ENCODE measurements at regions not wholly inside any gene's neighbourhood (a gene's known extent, or its start where the extent isn't known, plus 50 kb on each side); places are given as distances from the start of the nearest gene placed in this dataset.
"Not testable (repeated sequence)": the region's sequence is repeated elsewhere in the genome, so short reads cannot be mapped to it uniquely, and the experiment has no call there.

- Histone ChIP-seq H3K27me3 (ENCODE audit: insufficient read depth in 3 of 3, low read length in 2 of 3) (no peaks in the 10 kb centered on the region), H3K4me1 (no peaks in the 10 kb centered on the region), H3K4me3 (no peak overlapping the region), H3K9me3 (no peaks in the 10 kb centered on the region), H3K27ac (no peak overlapping the region), H3K36me3 (ENCODE audit: insufficient read depth in 1 of 2, low read depth in 1 of 2) (no peaks in the 10 kb centered on the region)
- intact Hi-C loops (cut with DNase I), result no loop called here
- DNase-seq, result no peak
- ATAC-seq, result no peak
- TF ChIP-seq CTCF (IDR thresholded peaks at IDR 0.05), result no peak
- WGBS, 3 donors, result 93 to 95% (median 94%) methylated on average over 1 of the region's 1 CpG
Measured at GRCh38 chr13:80680786-80681366, 339.9 kb upstream of the SPRY2 start.

GRCh38 chr13:80679423-80679822 lies 338.5 kb upstream of the SPRY2 start:
- WGBS, 3 donors, result 88 to 96% (median 94%) methylated on average over 1 of the region's 1 CpG
- no peak overlapping the region for H3K4me3 ChIP-seq
- H3K36me3 ChIP-seq (ENCODE audit: insufficient read depth in 1 of 2, low read depth in 1 of 2), result no peaks in the 10 kb centered on the region
- no peaks in the 10 kb centered on the region for H3K4me1 ChIP-seq
- no peak for DNase-seq
- intact Hi-C loops (cut with DNase I), result no loop called here
- no peak for TF ChIP-seq CTCF (IDR thresholded peaks at IDR 0.05)
- no peak for ATAC-seq
- no peaks in the 10 kb centered on the region for H3K27me3 ChIP-seq (ENCODE audit: insufficient read depth in 3 of 3, low read length in 2 of 3)
- H3K9me3 ChIP-seq, result no peaks in the 10 kb centered on the region
- no peak overlapping the region for H3K27ac ChIP-seq

- ATAC-seq (no peak), DNase-seq (no peak)
- H3K27me3 ChIP-seq (ENCODE audit: insufficient read depth in 3 of 3, low read length in 2 of 3), result no peaks in the 10 kb centered on the region
- intact Hi-C loops (cut with DNase I), result no loop called here
- peaks cover 6% of the 10 kb centered on the region for H3K9me3 ChIP-seq
- no peak overlapping the region for H3K27ac ChIP-seq
- H3K4me3 ChIP-seq, result no peak overlapping the region
- 93 to 97% (median 97%) methylated on average over 2 of the region's 2 CpGs for WGBS, 3 donors
- no peak for TF ChIP-seq CTCF (IDR thresholded peaks at IDR 0.05)
- no peaks in the 10 kb centered on the region for H3K4me1 ChIP-seq
- H3K36me3 ChIP-seq (ENCODE audit: insufficient read depth in 1 of 2, low read depth in 1 of 2), result no peaks in the 10 kb centered on the region
Measured at GRCh38 chr13:80677227-80677626, 336.3 kb upstream of the SPRY2 start.

- H3K4me3 ChIP-seq; ATAC-seq; intact Hi-C loops (cut with DNase I); H3K9me3 ChIP-seq; H3K36me3 ChIP-seq (ENCODE audit: insufficient read depth in 1 of 2, low read depth in 1 of 2); DNase-seq; H3K4me1 ChIP-seq; H3K27me3 ChIP-seq (ENCODE audit: insufficient read depth in 3 of 3, low read length in 2 of 3); H3K27ac ChIP-seq: not testable (repeated sequence)
- 84 to 100% (median 100%) methylated on average over 1 of the region's 2 CpGs for WGBS, 3 donors
Measured at GRCh38 chr13:80675442-80675841, 334.5 kb upstream of the SPRY2 start.

- no peak for DNase-seq
- Histone ChIP-seq H3K36me3 (ENCODE audit: insufficient read depth in 1 of 2, low read depth in 1 of 2) (no peaks in the 10 kb centered on the region), H3K27ac (no peak overlapping the region), H3K27me3 (ENCODE audit: insufficient read depth in 3 of 3, low read length in 2 of 3) (no peaks in the 10 kb centered on the region), H3K9me3 (peaks cover 6% of the 10 kb centered on the region), H3K4me1 (no peaks in the 10 kb centered on the region), H3K4me3 (no peak overlapping the region)
- WGBS, 3 donors, result 88 to 91% (median 90%) methylated on average over 7 of the region's 7 CpGs
- no peak for TF ChIP-seq CTCF (IDR thresholded peaks at IDR 0.05)
- intact Hi-C loops (cut with DNase I), result no loop called here
- ATAC-seq, result no peak
Measured at GRCh38 chr13:80671773-80672172, 330.8 kb upstream of the SPRY2 start.
